ENCODE measurements at regions not wholly inside any gene's neighbourhood (a gene's known extent, or its start where the extent isn't known, plus 50 kb on each side); places are given as distances from the start of the nearest gene placed in this dataset.
A peak's percentile ranks its signal among the peaks of the same experiment; 100 is the strongest.

GRCh38 chr19:57026476-57026875 is 93.3 kb upstream of the USP29 start:
- Histone ChIP-seq H3K27ac (no peak overlapping the region), H3K4me1 (no peaks in the 10 kb centered on the region), H3K4me2 (no peak overlapping the region), H3K4me3 (no peak overlapping the region), H3K9me3 (peaks cover 41% of the 10 kb centered on the region)
- no peak for TF ChIP-seq RNF2 (IDR thresholded peaks at IDR 0.05; ENCODE audit: borderline replicate concordance, low read depth)
- TF ChIP-seq MYC (IDR thresholded peaks at IDR 0.05; ENCODE audit: borderline replicate concordance, low read length), result no peak
- 14% methylated on average over 3 of the region's 3 CpGs for WGBS (ENCODE audit: missing lambda C conversion rate)
- FAIRE-seq (no peak), DNase-seq (ENCODE audit: low read depth in 1 of 2, low spot score in 1 of 2) (no peak), ATAC-seq (no peak)
- ChIA-PET POLR2A (no interaction called here), CTCF (interaction anchor here (0.9 kb wide), 1 partner anchor 10 kb away, joined by 3 read pairs; no protein-coding TSS in a partner anchor)

DNA sequence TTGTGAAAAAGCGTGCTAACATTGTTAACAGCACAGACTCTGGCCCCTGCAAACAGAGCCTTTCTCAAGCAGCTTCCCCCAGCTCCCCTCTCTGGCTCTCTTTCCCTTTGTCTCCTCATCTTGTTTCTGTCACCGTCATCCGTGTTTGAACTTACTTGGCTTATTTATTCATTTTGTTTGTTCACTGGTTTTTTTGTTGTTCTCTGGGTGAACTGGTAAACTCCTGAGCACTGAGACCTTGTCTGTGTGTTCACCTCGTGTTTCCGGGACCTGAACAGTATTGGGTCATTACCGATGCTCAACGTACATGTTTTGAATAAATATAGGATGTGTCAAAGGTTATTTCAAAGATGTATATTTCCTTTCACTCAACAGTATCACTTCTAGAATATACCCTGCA is 92.4 kb upstream of the USP29 start:
- FAIRE-seq (no peak), ATAC-seq (no peak), DNase-seq (ENCODE audit: low read depth in 1 of 2, low spot score in 1 of 2) (no peak)
- ChIA-PET CTCF (no interaction called here), POLR2A (no interaction called here)
- 6% methylated on average over 7 of the region's 7 CpGs for WGBS (ENCODE audit: missing lambda C conversion rate)
- no peak overlapping the region for H3K27ac ChIP-seq
- peaks cover 43% of the 10 kb centered on the region for H3K9me3 ChIP-seq
- TF ChIP-seq HOXA7 (CRISPR knock-in tag; IDR thresholded peaks at IDR 0.05) (no peak), NFE2L2 (conservative IDR thresholded peaks at IDR 0.05; ENCODE audit: low read length) (no peak), NR3C1 (IDR thresholded peaks at IDR 0.05) (no peak), POLR2AphosphoS2 (conservative IDR thresholded peaks at IDR 0.05; ENCODE audit: low read length) (no peak), FOSB (CRISPR knock-in tag; IDR thresholded peaks at IDR 0.05) (no peak), ZNF302 (CRISPR knock-in tag; IDR thresholded peaks at IDR 0.05) (no peak)
- H3K4me2 ChIP-seq, result no peak overlapping the region
- H3K4me1 ChIP-seq, result no peaks in the 10 kb centered on the region
- H3K4me3 ChIP-seq, result no peak overlapping the region

DNA sequence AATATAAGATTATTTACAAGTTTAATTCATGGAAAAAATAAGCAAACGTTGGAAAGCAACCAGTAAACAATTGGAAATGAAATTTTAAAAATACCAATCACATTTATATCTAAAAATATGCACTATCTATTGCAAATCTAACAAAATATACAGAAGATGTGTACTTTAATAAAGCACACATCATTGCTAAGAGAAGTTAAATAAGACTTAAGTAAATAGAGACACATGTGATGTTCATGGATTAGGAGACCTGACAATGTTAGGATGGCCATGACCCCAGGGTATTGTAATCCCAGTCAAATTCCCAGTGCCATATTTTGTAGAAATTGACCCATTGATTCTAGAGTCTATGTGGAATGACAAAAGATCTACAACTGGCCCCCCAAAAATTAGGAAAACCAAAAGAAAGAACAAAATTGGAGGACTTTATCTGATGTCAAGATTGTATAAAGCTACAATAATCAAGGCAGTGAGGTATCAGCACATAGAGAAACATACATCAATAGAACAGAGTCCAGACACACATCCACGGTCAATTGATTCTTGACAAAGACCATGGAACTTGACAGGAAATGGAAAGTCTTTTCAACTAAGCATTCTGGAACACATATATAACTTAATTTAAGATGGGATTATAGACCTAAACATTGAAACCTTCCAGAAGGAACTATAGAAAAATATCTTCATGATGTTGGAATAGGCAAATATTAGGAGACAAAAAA is 90.8 kb upstream of the USP29 start:
- peak; percentile 51 for FAIRE-seq
- whole genome bisulfite sequencing (ENCODE audit: missing lambda C conversion rate), result 0% methylated on average over 2 of the region's 2 CpGs

More for the DNA sequence above, 90.8 kb upstream of the USP29 start:
- ATAC-seq (no peak), DNase-seq (ENCODE audit: low read depth in 1 of 2, low spot score in 1 of 2) (no peak)
- POLR2A ChIA-PET, result no interaction called here
- no peak overlapping the region for H3K27ac ChIP-seq
- no peaks in the 10 kb centered on the region for H3K4me1 ChIP-seq
- H3K9me3 ChIP-seq, result peaks cover 43% of the 10 kb centered on the region
- H3K4me3 ChIP-seq, result no peak overlapping the region
- CTCF ChIA-PET, result no interaction called here
- TF ChIP-seq SREBF2 (IDR thresholded peaks at IDR 0.05) (no peak), EHF (CRISPR knock-in tag; IDR thresholded peaks at IDR 0.05) (no peak), ZFP36 (IDR thresholded peaks at IDR 0.05; ENCODE audit: borderline replicate concordance, partially characterized antibody) (no peak), ESRRA (IDR thresholded peaks at IDR 0.05; ENCODE audit: borderline replicate concordance, low read length) (no peak), POLR2AphosphoS2 (conservative IDR thresholded peaks at IDR 0.05; ENCODE audit: low read length) (no peak), JUN (IDR thresholded peaks at IDR 0.05) (no peak), TFCP2L1 (CRISPR knock-in tag; IDR thresholded peaks at IDR 0.05) (no peak), FOXS1 (CRISPR knock-in tag; IDR thresholded peaks at IDR 0.05) (no peak), NFE2L2 (conservative IDR thresholded peaks at IDR 0.05; ENCODE audit: low read length) (no peak), CBX2 (IDR thresholded peaks at IDR 0.05; ENCODE audit: borderline replicate concordance, low read depth) (no peak), BHLHE40 (IDR thresholded peaks at IDR 0.05; ENCODE audit: low read depth, low read length) (no peak), RFX5 (IDR thresholded peaks at IDR 0.05) (no peak), POLR2A (IDR thresholded peaks at IDR 0.05; ENCODE audit: low read length) (no peak), GATA3 (IDR thresholded peaks at IDR 0.05; ENCODE audit: borderline replicate concordance) (no peak), HOXB13 (CRISPR knock-in tag; IDR thresholded peaks at IDR 0.05; ENCODE audit: low read depth) (no peak)
- TF ChIP-seq, protein P1, sequence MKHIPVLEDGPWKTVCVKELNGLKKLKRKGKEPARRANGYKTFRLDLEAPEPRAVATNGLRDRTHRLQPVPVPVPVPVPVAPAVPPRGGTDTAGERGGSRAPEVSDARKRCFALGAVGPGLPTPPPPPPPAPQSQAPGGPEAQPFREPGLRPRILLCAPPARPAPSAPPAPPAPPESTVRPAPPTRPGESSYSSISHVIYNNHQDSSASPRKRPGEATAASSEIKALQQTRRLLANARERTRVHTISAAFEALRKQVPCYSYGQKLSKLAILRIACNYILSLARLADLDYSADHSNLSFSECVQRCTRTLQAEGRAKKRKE (CRISPR knock-in tag; IDR thresholded peaks at IDR 0.05; ENCODE audit: low read depth), result no peak
- TF ChIP-seq, protein P2, sequence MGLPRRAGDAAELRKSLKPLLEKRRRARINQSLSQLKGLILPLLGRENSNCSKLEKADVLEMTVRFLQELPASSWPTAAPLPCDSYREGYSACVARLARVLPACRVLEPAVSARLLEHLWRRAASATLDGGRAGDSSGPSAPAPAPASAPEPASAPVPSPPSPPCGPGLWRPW (IDR thresholded peaks at IDR 0.05), result no peak
- TF ChIP-seq, protein P3, sequence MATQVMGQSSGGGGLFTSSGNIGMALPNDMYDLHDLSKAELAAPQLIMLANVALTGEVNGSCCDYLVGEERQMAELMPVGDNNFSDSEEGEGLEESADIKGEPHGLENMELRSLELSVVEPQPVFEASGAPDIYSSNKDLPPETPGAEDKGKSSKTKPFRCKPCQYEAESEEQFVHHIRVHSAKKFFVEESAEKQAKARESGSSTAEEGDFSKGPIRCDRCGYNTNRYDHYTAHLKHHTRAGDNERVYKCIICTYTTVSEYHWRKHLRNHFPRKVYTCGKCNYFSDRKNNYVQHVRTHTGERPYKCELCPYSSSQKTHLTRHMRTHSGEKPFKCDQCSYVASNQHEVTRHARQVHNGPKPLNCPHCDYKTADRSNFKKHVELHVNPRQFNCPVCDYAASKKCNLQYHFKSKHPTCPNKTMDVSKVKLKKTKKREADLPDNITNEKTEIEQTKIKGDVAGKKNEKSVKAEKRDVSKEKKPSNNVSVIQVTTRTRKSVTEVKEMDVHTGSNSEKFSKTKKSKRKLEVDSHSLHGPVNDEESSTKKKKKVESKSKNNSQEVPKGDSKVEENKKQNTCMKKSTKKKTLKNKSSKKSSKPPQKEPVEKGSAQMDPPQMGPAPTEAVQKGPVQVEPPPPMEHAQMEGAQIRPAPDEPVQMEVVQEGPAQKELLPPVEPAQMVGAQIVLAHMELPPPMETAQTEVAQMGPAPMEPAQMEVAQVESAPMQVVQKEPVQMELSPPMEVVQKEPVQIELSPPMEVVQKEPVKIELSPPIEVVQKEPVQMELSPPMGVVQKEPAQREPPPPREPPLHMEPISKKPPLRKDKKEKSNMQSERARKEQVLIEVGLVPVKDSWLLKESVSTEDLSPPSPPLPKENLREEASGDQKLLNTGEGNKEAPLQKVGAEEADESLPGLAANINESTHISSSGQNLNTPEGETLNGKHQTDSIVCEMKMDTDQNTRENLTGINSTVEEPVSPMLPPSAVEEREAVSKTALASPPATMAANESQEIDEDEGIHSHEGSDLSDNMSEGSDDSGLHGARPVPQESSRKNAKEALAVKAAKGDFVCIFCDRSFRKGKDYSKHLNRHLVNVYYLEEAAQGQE (IDR thresholded peaks at IDR 0.05), result no peak
- TF ChIP-seq, protein P4, sequence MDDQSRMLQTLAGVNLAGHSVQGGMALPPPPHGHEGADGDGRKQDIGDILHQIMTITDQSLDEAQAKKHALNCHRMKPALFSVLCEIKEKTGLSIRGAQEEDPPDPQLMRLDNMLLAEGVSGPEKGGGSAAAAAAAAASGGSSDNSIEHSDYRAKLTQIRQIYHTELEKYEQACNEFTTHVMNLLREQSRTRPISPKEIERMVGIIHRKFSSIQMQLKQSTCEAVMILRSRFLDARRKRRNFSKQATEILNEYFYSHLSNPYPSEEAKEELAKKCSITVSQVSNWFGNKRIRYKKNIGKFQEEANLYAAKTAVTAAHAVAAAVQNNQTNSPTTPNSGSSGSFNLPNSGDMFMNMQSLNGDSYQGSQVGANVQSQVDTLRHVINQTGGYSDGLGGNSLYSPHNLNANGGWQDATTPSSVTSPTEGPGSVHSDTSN (IDR thresholded peaks at IDR 0.05), result no peak
- H3K4me2 ChIP-seq, result no peak overlapping the region

All from A549 (cell line).